Left lung (tissue), 4 donors: ENCODE measurements at regions not wholly inside any gene's neighbourhood (a gene's known extent, or its start where the extent isn't known, plus 50 kb on each side); places are given as distances from the start of the nearest gene placed in this dataset.

Source experiments
- ATAC-seq: fragments of 200-7000 bp; cut with Tn5 transposase; one replicate; pipeline ENCODE4 v1.9.1; 2020; ENCODE audit warnings: moderate library complexity
- DNase-seq, 4 donors: peaks; one replicate each; pipeline ENCODE4 v3.0.0-alpha.2; 2013 to 2020
- H3K27ac ChIP-seq, 2 donors: fragments of 200-600 bp; sonication (generic) in 1 of 2; one replicate each; pipeline versions ENCODE4 v1.5.0 to v1.8.0; 2020 to 2021
- H3K27me3 ChIP-seq, 2 donors: fragments of 200-600 bp; sonication (generic) in 1 of 2; one replicate each; pipeline versions ENCODE4 v1.5.0 to v1.8.0; 2020 to 2021
- H3K36me3 ChIP-seq, 2 donors: fragments of 200-600 bp; sonication (generic) in 1 of 2; one replicate each; pipeline versions ENCODE4 v1.5.0 to v1.8.0; 2020 to 2021
- H3K4me1 ChIP-seq, 2 donors: fragments of 200-600 bp; one replicate each; pipeline ENCODE4 v1.8.0; 2021
- H3K4me3 ChIP-seq, 2 donors: fragments of 200-600 bp; sonication (generic) in 1 of 2; one replicate each; pipeline versions ENCODE4 v1.5.0 to v1.8.0; 2020 to 2021; ENCODE audit warnings: mild to moderate bottlenecking in 1 of 2
- H3K9me3 ChIP-seq, 2 donors: fragments of 200-600 bp; sonication (generic) in 1 of 2; one replicate each; pipeline versions ENCODE4 v1.5.0 to v1.8.0; 2020 to 2021
- intact Hi-C, 2 donors: fragments of 100-400 bp; cut with DNase I; formaldehyde crosslinking; loops; one replicate each; pipeline versions ENCODE4 v1.11.2 to v1.14.2; 2022
- TF ChIP-seq, protein P1 (sequence below), 2 donors: fragments of 200-600 bp; sonication (generic) in 1 of 2; IDR thresholded peaks; one replicate each; pipeline versions ENCODE4 v1.5.0 to v1.8.0; 2021; ENCODE audit warnings: antibody characterized with exemption in 2 of 2
- donor health status: DM: no; HTN: yes; CAD: no.
- donor health status: DM: no; HTN: no; CAD: no.

DNA sequence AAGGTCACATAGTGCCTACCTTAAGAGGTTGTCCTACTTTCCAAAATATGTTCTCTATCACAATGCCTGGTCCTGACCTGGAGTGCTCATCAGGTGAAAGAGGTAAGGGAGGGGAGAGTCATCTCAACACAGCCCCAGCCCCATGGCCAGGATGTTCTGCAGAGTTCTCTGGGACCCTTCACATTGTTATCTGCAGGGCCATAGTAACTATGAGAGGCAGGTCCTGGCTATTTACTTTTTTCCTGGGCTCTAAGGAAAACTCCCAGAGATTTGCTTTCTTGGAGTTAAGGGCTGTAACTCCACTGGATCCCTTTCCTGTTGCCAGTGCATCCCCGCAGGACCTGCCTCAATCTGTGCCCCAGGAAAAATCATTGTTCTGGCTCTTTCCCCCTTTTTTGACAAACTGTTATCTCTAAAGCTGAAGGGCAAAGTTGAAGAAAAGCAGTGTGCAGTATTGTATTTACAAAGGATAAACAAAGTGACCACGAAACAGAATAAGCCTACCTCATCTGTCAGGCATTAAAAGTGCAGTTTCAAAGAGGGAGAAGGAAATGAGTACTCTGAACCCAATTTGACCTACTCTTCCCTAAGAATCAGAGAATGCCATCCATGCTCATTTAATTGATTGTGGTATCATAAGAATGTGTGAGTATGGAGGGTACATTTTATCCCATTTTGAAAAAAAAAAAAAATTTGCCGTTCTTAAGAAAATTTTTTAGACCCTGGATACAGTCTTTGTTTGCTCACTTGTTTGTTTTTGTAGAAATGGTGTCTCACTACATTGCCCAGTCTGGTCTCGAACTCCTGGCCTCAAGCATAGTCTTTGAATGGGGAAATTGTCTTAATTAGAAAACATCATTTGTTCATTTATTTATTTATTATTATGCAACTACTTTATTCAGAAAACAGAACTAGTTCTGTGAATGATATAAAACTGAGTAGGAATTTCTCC lies 149.6 kb downstream of the RHOU start:
- ATAC-seq, result no peak
- no peak overlapping the region for H3K27ac ChIP-seq
- H3K27me3 ChIP-seq, result no peaks in the 10 kb centered on the region
- TF ChIP-seq, protein P1, sequence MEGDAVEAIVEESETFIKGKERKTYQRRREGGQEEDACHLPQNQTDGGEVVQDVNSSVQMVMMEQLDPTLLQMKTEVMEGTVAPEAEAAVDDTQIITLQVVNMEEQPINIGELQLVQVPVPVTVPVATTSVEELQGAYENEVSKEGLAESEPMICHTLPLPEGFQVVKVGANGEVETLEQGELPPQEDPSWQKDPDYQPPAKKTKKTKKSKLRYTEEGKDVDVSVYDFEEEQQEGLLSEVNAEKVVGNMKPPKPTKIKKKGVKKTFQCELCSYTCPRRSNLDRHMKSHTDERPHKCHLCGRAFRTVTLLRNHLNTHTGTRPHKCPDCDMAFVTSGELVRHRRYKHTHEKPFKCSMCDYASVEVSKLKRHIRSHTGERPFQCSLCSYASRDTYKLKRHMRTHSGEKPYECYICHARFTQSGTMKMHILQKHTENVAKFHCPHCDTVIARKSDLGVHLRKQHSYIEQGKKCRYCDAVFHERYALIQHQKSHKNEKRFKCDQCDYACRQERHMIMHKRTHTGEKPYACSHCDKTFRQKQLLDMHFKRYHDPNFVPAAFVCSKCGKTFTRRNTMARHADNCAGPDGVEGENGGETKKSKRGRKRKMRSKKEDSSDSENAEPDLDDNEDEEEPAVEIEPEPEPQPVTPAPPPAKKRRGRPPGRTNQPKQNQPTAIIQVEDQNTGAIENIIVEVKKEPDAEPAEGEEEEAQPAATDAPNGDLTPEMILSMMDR (IDR thresholded peaks at IDR 0.05), result no peak
- no peaks in the 10 kb centered on the region for H3K9me3 ChIP-seq
- H3K4me1 ChIP-seq, result no peaks in the 10 kb centered on the region
- intact Hi-C loops, result no loop called here
- no peaks in the 10 kb centered on the region for H3K36me3 ChIP-seq
- no peak overlapping the region for H3K4me3 ChIP-seq
- no peak for DNase-seq

DNA sequence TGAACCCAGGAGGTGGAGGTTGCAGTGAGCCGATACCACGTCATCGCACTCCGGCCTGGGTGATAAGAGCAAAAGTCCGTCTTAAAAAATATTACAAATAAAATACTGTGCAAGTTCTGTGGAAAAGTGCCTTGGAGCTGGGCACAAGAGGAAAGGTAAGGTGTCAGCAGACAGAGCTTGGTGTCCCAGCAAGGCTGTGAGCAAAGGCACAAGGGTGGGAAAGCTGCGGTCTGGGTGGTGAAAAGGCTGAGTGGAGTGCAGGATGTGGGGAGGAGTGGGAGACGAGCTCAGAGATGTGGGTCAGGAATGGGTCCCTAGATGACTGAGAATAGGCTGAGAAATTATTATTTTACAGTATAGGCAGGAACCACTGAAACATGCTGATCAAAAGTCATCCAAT lies 150.6 kb downstream of the RHOU start:
- TF ChIP-seq, protein P1 (IDR thresholded peaks at IDR 0.05), result no peak
- H3K9me3 ChIP-seq, result no peaks in the 10 kb centered on the region
- DNase-seq, result no peak
- no peak overlapping the region for H3K27ac ChIP-seq
- no peak overlapping the region for H3K4me3 ChIP-seq
- H3K36me3 ChIP-seq, result no peaks in the 10 kb centered on the region
- no peaks in the 10 kb centered on the region for H3K4me1 ChIP-seq
- no peaks in the 10 kb centered on the region for H3K27me3 ChIP-seq
- no peak for ATAC-seq
- intact Hi-C loops, result no loop called here

DNA sequence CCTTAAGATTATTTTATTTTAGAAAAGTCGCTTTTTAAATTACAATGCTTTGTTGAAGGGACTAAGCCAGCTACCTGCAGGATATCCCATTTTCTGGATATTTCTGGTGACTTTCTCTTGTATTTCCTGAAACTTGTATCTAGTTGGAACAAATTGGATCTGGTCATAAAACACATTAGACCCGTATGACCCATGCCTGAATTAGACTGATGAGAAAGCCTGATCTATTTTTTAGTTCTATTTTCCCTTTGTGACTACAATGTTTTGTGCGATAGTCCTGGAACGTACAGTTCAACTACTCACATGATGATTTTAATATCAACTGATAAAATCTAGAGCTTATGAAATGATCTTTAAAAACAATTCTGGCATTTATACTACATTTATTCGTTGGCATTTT lies 151.8 kb downstream of the RHOU start:
- intact Hi-C loops, result no loop called here
- Histone ChIP-seq H3K36me3 (no peaks in the 10 kb centered on the region), H3K9me3 (no peaks in the 10 kb centered on the region), H3K4me1 (no peaks in the 10 kb centered on the region), H3K27me3 (no peaks in the 10 kb centered on the region), H3K27ac (no peak overlapping the region), H3K4me3 (no peak overlapping the region)
- ATAC-seq (no peak), DNase-seq (no peak)
- TF ChIP-seq, protein P1 (IDR thresholded peaks at IDR 0.05), result no peak

DNA sequence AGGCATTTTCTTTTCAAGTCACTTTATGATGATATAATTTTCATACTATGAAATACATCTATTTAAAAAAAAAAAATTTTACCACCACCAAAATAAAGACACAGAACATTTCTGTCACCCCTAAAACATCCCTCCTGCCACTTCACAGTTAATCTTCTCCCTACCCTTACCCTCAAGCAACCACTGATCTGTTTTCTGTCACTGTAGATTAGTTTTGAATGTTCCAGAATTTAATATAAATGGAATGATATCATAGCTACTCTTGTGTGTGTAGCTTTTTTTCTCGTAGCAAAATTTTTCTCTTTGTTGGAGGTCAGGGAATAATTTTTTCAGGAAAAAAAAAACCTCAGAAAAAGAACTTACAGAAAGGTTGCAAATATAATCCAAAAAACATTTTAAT lies 152.7 kb downstream of the RHOU start:
- no peaks in the 10 kb centered on the region for H3K36me3 ChIP-seq
- no peaks in the 10 kb centered on the region for H3K27me3 ChIP-seq
- H3K4me1 ChIP-seq, result no peaks in the 10 kb centered on the region
- H3K9me3 ChIP-seq, result no peaks in the 10 kb centered on the region
- H3K4me3 ChIP-seq, result no peak overlapping the region
- DNase-seq (no peak), ATAC-seq (no peak)
- intact Hi-C loops, result no loop called here
- H3K27ac ChIP-seq, result no peak overlapping the region
- TF ChIP-seq, protein P1 (IDR thresholded peaks at IDR 0.05), result no peak

DNA sequence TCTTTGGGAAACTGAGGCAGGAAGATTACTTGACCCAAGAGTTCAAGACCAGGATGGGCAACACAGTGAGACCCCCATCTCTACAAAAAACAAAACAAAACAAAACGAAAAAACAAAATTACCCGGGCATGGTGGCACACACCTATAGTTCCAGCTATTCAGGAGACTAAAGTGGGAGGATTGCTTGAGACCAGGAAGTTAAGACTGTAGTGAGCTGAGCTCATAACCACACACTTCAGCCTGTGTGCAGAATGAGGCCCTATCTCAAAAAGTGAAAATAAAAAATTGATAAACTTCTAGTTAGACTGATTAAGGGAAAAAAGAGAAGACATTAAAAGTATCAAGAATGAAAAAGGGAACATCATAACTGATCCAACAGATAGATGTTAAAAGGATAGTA lies 154.0 kb downstream of the RHOU start:
- Histone ChIP-seq H3K4me3 (no peak overlapping the region), H3K27ac (no peak overlapping the region), H3K4me1 (no peaks in the 10 kb centered on the region), H3K27me3 (no peaks in the 10 kb centered on the region), H3K36me3 (no peaks in the 10 kb centered on the region), H3K9me3 (no peaks in the 10 kb centered on the region)
- intact Hi-C loops, result no loop called here
- ATAC-seq (peak; percentile 74), DNase-seq (no peak)
- TF ChIP-seq, protein P1 (IDR thresholded peaks at IDR 0.05), result no peak
